ENCODE measurements at regions not wholly inside any gene's neighbourhood (a gene's known extent, or its start where the extent isn't known, plus 50 kb on each side); places are given as distances from the start of the nearest gene placed in this dataset.

DNA sequence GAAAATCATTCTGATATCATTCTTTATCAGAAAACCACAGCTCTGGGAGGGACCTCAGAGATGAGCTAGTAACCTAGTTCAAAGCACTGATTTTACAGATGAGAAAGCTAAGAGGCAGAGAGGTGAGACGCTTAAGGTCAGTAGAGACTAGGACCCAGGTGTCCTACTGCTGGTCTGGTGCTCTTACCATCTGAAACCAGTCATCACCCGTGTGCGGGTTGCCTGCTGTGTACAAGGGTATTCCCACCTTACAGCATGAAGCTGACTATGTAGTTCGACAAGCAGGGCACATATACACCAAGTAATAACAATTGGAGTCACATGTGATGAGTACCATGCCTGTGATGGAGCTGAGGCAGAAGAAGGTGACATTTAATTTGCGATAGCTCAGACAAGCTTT is 133.7 kb downstream of the ADAMTS15 start:
- TF ChIP-seq, protein P1, sequence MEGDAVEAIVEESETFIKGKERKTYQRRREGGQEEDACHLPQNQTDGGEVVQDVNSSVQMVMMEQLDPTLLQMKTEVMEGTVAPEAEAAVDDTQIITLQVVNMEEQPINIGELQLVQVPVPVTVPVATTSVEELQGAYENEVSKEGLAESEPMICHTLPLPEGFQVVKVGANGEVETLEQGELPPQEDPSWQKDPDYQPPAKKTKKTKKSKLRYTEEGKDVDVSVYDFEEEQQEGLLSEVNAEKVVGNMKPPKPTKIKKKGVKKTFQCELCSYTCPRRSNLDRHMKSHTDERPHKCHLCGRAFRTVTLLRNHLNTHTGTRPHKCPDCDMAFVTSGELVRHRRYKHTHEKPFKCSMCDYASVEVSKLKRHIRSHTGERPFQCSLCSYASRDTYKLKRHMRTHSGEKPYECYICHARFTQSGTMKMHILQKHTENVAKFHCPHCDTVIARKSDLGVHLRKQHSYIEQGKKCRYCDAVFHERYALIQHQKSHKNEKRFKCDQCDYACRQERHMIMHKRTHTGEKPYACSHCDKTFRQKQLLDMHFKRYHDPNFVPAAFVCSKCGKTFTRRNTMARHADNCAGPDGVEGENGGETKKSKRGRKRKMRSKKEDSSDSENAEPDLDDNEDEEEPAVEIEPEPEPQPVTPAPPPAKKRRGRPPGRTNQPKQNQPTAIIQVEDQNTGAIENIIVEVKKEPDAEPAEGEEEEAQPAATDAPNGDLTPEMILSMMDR (IDR thresholded peaks at IDR 0.05; ENCODE audit: low read depth, low read length, missing control alignments) = no peak
- DNase-seq (ENCODE audit: low read depth) = no peak
- no peak overlapping the region for H3K4me3 ChIP-seq (ENCODE audit: low read depth, low read length)
- in situ Hi-C loops (cut with HindIII; ENCODE audit: low sequenced_read_pairs) = no loop called here

DNA sequence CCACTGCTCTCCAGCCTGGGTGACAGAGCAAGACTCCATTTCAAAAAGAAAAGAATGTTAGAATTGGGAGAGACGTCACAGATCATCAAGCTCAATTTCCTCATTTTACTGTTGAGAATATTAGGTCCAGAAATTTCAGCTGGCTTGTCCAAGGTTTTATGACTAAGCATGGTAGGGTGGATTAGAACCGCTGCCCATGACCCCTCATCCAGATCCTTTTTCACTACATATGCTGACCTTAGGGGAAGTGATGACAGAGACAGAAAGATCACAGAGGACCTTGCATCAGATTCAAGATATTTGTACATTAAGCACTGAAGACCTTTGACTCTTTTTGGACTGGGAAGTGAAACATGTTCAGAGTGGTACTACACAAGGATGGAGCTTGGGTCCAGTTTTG is 134.5 kb downstream of the ADAMTS15 start:
- DNase-seq (ENCODE audit: low read depth) = no peak
- H3K4me3 ChIP-seq (ENCODE audit: low read depth, low read length) = no peak overlapping the region
- in situ Hi-C loops (cut with HindIII; ENCODE audit: low sequenced_read_pairs) = no loop called here
- TF ChIP-seq, protein P1 (IDR thresholded peaks at IDR 0.05; ENCODE audit: low read depth, low read length, missing control alignments) = no peak

DNA sequence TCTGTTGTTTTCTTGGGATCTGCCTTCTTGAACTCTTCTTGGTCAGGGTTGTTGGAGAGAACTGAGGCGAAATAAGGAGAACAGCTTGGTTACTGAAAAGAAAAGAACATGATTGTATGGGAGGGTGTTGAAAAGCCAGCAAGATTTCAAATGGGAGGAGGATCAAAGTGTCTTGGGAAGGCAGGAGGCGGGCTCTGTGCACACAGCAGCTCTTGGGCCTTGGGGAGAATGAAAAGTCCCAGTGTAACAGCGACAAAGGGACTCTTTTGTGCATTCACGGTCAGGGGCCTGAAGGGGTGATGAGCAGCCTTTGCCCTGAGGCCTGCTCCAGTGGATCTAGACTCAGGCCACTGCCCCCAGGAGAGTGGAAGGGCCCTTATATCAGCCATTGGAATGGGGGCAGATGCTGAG is 135.4 kb downstream of the ADAMTS15 start:
- H3K4me3 ChIP-seq (ENCODE audit: low read depth, low read length) = no peak overlapping the region
- TF ChIP-seq, protein P1 (IDR thresholded peaks at IDR 0.05; ENCODE audit: low read depth, low read length, missing control alignments) = no peak
- in situ Hi-C loops (cut with HindIII; ENCODE audit: low sequenced_read_pairs) = no loop called here
- DNase-seq (ENCODE audit: low read depth) = no peak

DNA sequence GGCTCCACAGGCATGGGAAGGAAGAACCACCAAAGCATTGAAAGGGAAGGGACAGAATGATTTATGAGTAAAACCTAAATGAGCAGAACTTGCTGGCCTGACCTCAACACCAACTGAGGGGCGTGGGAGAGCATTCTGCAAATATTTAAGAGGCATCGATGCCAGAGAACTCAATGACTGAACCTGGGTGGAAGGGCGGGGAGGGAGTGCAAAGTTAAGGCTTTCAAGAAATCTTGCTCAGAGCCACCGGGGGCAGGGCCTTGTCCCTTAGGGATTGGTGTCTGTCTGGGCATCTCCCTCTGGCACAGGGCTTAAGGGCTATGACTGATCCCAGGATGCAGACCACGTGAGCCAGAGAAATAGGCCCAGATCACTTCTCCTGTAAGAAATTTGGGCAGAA is 137.1 kb downstream of the ADAMTS15 start:
- peak; percentile 71 for DNase-seq (ENCODE audit: low read depth)
- TF ChIP-seq, protein P1 (IDR thresholded peaks at IDR 0.05; ENCODE audit: low read depth, low read length, missing control alignments) = no peak
- in situ Hi-C loops (cut with HindIII; ENCODE audit: low sequenced_read_pairs) = no loop called here
- no peak overlapping the region for H3K4me3 ChIP-seq (ENCODE audit: low read depth, low read length)

DNA sequence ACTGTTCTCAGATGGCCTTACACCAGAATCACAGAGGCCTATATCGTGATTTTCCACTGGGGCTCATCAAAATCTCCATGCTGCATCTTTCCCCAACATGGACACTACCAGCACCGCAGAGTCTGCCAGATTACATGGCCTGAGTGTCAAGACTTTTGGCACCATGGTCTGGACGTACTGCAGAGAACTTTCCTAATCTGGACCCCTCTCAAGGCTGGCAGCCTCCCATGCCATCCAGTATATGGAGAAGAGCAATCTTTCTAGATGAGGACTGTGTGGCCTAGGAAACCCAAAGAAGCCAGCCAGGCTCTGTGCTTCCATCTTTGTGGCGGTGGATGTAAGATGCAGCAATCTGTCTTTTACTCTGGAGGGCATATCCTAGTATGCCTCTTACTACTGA is 139.2 kb downstream of the ADAMTS15 start:
- no peak overlapping the region for H3K4me3 ChIP-seq (ENCODE audit: low read depth, low read length)
- in situ Hi-C loops (cut with HindIII; ENCODE audit: low sequenced_read_pairs) = no loop called here
- TF ChIP-seq, protein P1 (IDR thresholded peaks at IDR 0.05; ENCODE audit: low read depth, low read length, missing control alignments) = no peak
- no peak for DNase-seq (ENCODE audit: low read depth)

DNA sequence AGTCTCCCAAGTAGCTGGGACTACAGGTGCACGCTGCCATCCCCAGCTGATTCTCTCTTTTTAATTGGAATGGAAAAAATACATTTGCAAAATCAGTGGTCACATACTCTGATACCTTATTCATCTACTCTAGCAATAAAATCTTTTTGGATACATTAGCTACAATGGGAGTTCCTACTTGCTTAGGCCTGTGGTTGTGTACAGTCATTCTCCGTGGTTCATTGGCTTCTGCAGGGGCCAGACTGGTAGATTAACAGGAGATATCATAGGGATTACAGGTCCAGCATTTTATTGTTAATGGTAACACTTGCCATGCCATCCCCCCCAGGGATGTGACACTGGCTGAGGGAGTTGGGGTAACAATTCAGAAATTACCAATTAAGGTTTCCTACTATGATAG is 140.0 kb downstream of the ADAMTS15 start:
- H3K4me3 ChIP-seq (ENCODE audit: low read depth, low read length) = no peak overlapping the region
- TF ChIP-seq, protein P1 (IDR thresholded peaks at IDR 0.05; ENCODE audit: low read depth, low read length, missing control alignments) = no peak
- in situ Hi-C loops (cut with HindIII; ENCODE audit: low sequenced_read_pairs) = no loop called here
- DNase-seq (ENCODE audit: low read depth) = no peak

DNA sequence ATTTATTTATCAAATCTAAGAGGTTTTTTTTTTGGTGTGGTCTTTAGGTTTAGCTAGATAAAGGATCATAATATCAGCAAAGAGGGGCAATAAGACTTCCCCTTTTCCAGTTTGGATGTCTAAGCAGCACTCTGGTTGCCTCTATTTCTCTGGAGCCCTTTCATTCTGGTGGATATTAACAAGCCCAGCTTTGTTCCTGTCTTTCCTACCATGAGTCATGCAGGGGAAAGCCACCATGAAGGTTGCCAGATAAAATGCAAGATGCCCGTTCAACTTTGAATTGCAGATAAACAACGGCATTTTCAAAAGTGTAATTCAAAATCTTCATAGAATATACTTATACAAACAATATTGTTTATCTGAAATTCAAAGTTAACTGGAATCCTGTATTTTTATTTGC is 143.6 kb downstream of the ADAMTS15 start:
- DNase-seq (ENCODE audit: low read depth) = peak; percentile 18
- TF ChIP-seq, protein P1 (IDR thresholded peaks at IDR 0.05; ENCODE audit: low read depth, low read length, missing control alignments) = no peak
- no peak overlapping the region for H3K4me3 ChIP-seq (ENCODE audit: low read depth, low read length)
- in situ Hi-C loops (cut with HindIII; ENCODE audit: low sequenced_read_pairs) = no loop called here

All from astrocyte of the cerebellum (primary cell).